NCI-H2171 treated with DMSO at 0.1 percent for 48 hours (cell line): ENCODE measurements at regions not wholly inside any gene's neighbourhood (a gene's known extent, or its start where the extent isn't known, plus 50 kb on each side); places are given as distances from the start of the nearest gene placed in this dataset.
"Not testable (repeated sequence)": the region's sequence is repeated elsewhere in the genome, so short reads cannot be mapped to it uniquely, and the experiment has no call there.

ENCODE experiments used
- DNase-seq: peaks from one replicate; lab custom pipeline; 2025; lab: John Stamatoyannopoulos, UW

DNA sequence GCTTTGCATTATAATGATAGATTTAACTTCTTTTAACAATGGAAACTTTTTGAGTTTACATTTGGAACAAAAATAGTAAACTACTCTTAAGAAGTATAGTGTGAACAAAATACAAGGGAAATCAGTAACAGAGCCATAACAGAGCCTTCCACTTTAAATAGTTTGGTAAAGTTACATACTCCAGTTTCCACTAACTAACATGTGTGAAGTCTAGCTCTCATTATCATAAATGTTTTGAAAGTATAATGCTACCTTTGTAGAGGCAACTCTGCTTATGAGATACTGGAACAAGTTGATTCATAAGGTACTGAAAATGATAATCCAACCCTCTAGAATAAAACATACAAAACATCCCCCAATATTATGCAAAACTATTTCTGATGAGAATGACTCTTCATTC is 1155.1 kb upstream of the ADGRL2 start:
- DNase-seq, result no peak

DNA sequence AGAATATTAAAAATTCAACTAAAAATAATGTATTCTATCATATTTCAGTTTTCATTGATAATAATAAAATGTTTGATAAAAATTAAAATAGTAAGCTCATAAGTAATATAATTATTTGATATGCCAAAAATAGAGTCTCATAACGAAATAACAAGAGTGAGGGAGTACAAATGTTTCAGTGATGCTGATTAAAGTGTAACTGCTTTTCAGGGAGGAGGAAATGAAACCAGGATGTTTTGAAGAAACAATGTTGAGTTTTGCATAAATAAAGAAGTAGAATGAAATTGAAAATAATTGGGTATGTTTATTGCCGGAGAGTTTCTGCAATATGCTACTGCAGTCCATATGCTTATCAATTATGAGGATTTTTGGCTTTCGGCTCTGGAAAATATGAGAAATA is 1159.8 kb upstream of the ADGRL2 start:
- DNase-seq, result no peak

DNA sequence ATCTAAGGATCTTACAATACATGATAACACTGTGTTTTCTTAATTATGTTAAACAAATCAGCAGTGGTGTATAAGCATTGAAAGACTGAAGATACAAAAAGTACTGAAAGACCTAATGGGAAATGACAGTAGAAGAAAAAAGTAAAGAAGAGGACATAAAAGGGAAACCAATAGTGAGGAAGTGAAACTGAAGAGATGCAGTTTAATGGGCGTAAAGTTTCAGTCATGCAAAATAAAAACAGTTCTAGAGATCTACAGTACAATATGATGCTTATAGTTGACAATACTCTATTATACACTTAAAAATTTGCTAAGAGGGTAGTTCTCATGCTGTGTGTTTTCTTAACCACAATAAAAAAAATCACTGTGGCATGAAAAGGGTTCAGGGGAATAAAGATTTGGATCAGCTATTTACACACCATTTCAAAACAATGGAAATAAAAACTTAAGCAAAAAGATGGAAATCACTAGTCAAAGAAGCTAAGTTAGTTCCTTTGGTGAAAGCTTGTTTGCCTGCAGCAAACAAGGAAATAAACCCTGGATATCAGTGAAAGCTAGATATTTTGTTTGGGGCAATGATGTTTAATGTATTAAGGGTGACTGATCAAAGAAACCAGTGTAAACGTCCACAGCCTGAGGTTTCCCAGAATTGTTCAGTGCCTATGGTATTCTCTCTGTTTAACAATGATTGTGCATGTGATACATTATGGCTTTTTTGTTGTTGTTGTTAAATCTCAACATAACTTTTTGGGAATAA is 1160.8 kb upstream of the ADGRL2 start:
- no peak for DNase-seq

DNA sequence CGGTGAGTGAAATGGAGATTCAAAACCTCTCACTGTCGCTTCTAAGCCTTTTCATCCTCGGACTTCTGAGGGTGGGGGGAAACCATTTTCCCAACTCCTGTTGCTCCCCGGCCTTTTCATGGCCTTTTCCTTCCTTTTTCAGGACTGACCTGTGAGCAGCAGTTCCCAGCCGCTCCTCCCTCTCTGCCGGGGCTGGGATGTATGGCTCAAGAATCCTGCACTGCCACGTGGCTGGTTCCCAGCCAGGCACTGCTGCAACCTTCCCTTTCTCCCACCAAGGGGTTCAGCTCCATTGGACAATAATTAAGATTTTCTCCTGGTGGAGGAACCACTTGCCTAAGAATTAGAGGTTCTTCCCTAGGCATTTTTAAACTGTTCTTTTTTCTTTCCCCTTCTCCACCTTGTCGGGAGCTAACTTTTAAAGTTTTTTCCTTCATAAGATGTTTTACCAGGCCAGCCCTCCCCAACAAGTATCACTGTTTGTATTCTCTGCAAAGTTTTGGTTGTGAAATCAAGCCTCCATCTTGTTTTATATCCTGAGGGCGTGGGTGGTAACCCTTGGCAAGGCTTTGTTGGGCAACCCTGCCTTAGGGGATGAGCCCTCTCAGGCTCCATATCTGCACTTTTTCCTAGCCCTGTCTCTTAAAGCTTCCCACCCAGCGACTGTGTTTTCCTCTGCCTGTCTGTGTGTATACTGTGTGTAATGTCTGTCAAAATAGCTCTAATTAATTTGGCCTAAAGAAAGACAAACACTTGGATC is 1166.6 kb upstream of the ADGRL2 start:
- DNase-seq, result no peak

DNA sequence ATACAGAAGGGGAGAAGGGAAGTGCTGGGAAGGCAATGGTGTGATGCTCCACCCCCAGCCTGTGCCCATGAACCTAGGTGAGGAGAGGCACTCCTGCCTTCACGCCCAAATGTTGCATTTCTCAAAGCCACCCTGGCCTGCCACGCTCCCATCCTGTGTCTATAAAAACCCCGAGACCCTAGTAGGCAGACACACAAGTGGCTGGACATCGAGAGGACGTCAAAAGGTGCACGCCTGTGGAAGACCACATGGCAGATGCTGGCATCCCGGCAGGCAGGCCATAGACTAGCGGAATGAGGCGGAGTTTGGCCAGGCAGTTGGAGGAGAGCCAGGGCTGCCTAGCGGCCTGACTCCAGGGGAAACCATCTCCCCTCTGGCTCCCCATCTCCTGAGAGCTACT is 1168.5 kb upstream of the ADGRL2 start:
- no peak for DNase-seq

DNA sequence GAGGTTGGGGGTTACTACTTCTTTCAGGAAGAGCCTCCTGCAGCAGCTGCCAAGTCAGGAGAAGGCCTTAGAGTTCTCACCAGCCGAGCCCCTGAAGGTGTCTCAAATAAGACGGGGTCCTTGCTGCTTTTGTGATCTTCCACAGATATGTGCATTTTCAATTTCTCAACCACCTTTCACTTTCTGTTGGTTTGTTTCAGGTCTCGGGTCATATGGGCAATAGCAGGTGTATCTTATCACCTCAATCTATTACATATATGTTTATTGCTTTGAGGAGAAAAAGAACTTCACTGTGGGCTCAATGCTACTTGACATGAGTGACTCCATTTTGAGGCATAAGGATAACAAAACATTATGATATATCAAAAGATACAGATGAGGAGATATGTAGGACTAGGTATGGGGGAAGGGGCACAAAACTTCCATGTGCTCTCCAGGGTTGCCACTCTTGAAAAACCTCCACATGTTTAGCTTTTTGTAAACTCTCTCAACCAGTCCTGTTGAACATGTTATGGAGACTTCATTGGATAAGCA is 1171.4 kb upstream of the ADGRL2 start:
- no peak for DNase-seq

DNA sequence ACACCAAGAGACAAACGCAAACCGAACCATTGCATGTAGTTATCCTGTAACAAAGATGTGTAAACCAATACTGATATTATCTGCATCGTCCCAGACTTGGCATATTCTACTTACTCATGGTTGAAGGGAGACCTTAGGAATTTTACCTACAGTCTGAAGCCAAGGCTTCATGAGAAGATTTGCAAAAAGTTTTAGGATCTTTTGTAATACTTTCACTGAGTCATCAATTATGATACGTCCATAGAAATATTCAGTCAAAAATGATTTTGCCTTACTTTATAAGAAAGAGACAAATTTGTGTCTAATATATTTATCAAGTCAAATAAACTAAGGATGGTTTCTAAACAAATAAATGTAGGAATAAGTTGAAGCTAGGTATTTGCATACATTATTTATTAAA is 1176.1 kb upstream of the ADGRL2 start:
- DNase-seq, result no peak

DNA sequence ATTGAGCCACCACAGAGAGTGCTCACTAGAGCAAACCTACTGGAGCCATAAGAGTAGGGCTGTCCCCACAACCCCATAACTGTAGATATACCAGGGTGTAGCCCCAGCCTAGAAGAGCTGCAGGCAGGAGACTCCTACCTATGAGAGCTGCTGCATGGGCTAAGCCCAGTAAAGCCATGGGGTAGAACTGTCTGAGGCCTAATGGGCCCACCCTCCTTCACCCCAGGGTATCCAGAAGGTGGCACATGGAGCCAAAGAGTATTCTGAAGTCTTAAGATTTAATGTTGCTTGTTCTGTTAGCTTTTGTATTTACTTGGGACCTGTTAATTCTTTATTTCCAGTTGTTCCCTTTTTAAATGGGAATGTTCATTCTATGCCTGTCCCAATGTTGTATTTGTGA is 1193.7 kb upstream of the ADGRL2 start:
- DNase-seq, result no peak

DNA sequence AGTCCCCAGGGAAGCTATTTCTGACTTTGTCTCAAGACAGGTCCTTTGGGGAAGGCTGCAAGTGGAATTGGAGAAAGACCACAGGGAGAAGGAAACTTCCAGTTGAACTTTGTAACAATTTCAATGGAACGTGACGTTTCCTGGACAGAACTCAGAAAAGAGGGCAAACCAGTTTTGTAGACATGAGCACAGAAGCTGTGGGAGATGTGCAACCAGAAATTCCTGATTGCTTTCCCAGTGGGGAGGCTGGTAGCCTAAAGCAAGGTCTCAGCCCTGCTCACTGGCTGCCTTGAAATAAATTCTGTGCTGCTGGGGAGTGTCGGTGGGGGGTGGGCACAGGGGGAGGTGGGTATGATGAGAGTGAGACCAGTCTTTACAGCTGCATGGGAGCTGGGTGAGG is 1206.7 kb upstream of the ADGRL2 start:
- DNase-seq, result no peak

DNA sequence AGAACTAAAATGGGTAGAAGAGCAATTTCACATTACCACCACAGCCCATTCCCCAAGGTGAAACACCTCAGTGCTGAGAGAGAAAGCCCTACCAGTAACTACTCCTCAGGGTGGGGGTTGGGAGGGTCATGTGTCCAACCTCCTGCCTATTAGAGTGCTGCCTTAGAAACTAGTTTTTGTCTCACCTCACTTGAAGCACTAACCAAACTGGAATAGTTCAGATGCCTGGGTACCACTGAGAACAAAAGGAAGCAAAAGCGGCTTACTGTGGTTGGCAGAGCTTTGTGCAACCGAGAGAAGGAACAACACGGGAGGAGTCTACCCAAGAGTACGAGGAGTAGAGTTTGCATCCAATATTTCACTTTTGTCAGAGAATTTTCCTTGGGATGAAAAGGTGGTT is 1207.5 kb upstream of the ADGRL2 start:
- DNase-seq, result no peak

DNA sequence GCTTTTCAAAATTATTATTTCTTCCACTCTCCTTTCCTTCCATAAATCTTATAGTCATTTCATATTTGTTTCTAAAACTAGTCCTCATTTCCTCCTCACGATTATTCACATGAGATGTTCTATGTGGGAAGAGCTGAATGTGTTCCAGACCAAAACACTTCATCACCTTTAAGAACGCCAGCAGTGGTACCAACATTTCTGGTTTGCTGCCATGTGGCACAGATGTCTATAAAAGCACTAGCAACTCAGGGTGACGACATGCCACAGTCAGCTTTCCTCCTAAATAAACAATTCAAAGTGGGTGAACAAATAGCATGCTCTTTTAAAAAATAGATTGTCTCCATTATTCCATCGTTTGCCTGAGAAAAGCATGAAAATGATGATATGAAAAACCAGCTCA is 1217.8 kb upstream of the ADGRL2 start:
- no peak for DNase-seq

DNA sequence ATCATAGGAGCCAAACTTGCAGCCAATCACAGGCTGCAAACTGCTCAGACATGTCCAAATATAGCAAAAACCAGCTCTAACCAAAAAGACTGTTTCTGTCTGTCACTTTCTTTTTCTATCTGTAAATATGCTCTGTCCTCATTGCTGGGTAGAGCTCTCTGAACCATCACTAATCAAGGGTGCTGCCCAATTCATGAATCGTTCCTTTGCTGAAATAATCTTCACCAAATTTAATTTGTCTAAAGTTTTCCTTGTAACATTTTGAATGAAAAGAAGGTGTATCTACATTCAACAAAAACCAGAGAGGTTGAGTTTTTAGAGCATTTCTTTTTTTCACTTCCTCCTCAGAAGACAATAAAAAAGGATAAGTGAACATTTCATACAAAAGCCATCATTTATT is 1221.7 kb upstream of the ADGRL2 start:
- no peak for DNase-seq

DNA sequence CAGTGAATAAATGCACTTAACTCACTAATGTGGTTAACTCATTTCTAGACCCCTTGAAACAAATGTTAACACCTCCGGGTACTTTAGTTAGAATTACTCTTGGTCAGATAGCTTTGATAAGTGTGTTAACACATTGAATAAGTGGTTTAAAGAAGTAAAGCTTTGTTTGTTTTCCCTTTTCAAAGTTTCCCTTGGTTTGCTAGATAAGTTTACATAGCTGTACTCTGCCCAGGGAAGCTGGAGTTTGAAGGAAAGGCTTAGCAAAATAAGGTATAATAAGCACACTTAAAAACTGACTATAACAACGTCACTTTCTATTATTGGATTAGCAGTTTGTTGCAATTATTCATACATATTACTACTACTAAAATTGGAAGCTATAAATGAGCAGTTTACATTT is 1233.9 kb upstream of the ADGRL2 start:
- DNase-seq, result no peak

DNA sequence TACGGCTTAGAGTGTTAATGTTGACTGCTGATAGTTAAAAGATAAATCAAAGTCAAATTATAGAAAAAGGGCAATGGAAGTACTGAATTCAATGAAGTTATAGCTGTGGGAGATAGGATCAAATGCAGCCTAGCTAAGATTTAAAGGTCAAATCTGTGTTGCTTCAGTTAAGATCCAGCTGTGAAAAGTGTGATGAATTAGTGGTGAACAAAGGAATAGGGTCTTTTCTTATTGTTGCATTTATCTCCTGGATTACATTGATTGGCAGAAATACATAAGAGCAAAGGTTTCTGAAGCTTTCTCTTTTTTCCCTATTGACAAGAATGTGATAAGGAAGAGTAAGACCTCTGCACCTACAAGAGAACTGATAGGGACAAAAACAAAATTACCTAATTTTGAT is 1234.6 kb upstream of the ADGRL2 start:
- no peak for DNase-seq

DNA sequence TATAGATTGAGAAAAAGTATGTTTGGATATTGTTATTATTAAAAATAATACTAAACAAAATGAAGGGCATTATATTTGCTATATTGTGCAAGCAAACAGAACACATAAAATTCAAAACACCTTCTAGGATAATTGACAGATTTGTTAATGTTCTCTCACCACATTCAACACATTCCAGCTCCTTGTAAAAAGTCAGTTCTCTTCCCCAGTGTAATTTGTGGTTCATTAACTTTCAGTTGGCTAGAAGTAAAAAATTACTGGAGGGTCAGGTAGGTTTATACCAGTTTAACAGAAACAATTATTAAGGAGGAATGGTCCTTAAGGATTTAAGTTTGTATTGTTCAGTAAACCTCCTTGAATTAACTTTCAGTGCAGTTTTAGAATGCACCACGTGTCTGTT is 1235.3 kb upstream of the ADGRL2 start:
- DNase-seq, result no peak

DNA sequence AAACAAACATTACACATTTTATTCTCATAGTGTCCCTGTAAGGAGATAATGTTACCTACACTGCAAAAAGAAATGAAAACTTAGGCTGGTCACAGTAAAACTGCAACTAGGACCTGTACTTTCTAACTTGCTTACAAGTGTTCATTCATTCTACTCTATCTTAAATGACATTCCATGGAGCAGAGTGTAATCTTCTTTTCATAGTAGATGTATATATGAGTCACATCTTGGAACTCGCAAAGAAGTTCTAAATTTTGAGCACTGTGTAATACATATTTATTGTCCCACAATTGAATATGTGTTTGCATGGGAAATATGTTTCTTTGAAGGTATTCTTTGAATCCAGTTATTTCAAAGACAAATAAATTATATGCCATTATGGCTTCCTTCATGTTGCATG is 1258.5 kb upstream of the ADGRL2 start:
- DNase-seq, result no peak

DNA sequence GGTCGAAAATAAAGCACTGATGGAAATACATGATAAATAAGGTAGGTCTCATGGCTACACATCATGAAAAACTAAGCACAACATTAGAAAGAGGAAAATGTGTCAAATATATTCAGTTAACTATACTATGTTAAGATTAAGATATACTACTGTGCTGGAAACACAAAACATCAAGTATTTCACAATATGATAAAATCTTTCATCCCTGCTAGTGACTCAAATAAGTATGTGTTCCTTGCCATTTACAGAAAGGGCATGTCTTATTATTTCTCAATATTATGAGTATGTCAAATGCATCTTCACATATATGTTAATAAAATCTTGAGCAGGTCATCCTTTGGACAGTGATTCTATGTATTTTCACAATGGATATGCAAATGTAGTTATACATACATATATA is 1260.1 kb upstream of the ADGRL2 start:
- DNase-seq, result no peak

DNA sequence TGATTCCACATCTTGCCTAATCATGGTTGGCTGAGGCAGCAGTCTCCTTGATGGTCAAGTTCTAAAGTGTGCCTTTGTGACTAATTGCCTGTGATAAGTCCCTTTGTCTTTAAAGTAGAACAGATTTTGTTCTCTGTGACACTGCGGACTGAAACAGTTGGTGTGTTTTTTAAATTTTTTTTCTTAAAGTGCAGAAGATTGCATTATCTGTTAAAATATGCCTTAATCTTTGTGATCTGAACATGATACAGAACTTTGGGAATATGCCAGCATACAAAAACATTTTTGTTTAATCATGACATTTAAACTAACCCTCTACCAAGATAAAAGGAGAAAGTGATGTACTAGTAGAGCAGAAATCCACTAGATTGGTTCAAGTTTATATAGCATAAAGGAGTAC is 1260.6 kb upstream of the ADGRL2 start:
- no peak for DNase-seq

DNA sequence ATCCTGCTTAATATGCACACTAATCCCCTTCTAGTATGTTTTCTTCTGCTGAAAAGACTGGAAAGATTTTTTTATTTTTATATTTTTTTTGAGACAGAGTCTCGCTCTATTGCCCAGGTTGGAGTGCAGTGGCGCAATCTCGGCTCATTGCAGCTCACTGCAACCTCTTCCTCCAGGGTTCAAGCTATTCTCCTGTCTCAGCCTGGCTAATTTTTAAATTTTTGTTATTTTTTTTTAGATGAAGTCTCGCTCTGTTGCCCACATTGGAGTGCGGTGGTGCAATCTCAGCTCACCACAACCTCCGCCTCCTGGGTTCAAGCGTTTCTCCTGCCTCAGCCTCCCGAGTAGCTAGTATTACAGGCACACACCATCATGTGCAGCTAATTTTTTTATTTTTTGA is 1261.4 kb upstream of the ADGRL2 start:
- DNase-seq, result not testable (repeated sequence)

DNA sequence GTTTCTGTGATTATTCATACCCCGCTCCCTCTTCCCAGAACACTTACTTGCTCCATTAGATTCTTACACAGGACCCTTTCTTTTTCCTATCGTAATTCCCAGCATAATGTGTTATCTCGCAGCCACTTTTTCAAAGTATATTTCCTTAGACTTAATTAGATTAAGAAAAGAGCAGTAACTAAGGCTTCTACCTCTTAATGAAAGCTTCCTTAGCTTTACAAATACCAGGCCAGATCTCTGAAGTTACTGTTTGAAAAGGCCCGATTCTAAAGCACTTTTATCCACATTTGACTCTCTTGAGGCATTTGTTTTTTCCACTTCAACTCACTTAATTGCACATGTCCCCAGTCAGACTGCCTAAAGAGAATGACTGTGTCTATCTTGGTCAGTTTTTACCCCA is 1264.3 kb upstream of the ADGRL2 start:
- no peak for DNase-seq

DNA sequence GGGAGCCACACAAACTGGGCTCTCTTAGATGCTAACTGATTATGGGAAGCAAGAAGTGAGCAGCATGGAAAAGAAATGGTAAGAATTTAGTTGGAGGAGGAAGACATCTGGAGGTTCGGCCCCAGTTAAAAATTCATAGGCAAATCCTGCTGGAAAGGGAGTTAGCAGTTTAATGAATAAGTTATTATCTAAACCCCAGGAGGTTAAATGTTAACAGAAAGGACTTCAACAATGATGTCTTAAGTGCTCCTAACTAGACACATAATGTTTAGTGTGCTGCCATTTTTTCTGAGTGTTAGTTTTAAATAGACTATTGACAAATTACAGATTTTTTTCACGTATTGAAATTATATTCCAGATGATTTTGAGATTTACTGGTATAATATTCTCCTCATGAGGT is 1265.3 kb upstream of the ADGRL2 start:
- no peak for DNase-seq

DNA sequence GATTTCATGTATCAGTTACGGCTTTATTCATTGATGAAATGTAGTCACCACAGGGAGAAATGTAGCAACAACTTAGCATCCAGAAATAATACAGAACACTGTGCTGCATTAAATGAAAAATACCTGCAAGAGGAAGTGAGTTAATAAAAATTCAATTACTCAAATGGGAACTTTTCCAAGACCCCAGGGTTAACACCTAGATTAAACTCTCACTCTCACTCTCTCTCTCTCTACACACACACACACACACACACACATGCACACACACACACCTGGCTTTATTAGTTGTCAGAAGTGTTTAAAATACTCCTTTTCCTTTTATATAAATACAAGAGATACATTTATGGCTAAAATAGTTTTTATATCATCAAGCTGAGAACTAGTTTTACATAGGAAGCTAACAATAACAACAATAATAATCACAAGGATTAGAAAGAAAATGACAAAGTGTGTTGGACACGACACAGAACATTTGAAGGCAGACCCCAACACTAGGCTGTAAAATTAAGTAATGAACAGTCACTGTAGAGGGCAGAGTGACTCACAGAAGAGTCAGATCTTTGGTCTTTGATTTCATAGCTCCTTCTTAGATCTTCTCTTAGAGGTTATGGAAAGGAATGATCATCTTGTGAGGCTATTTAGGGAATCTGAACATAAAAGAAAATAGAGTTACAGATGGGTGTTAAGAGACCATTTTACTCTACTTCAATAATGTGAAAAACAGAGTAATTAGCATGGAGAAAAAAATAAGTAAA is 1266.0 kb upstream of the ADGRL2 start:
- no peak for DNase-seq

DNA sequence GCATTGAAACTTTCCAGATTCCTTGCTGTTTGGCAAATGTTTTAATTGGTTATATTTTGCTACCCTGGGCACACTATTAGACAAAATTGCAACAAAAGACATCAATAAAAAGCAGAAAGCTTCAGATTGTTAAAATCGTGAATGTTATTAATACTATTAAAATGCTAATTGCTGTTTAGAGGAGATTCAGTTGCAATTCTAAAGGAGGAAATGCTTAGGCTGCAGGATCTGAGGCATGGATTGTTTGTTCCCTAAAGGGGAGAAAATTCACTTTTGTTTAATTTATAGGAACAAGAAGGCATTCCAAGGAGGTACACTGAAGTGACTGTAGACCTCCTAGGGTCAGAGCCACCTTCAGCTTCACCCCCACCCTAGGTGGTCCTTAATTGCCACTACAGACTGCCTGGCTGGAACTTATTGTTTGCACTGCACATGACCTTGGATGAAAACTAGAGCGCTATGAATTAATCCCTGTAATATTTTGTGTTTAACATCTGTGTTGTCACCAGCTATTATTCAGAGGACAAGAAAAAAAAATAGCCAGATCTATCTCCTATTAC is 1266.9 kb upstream of the ADGRL2 start:
- no peak for DNase-seq
